ENCODE measurements at regions not wholly inside any gene's neighbourhood (a gene's known extent, or its start where the extent isn't known, plus 50 kb on each side); places are given as distances from the start of the nearest gene placed in this dataset.

- Histone ChIP-seq H3K27me3 (no peaks in the 10 kb centered on the region), H3K4me1 (no peaks in the 10 kb centered on the region), H3K27ac (no peak overlapping the region), H3K36me3 (no peaks in the 10 kb centered on the region), H3K4me3 (no peak overlapping the region), H3K9me3 (no peaks in the 10 kb centered on the region)
- intact Hi-C loops (cut with DNase I), result loop anchor here (5.0 kb wide), 3 partner anchors 104 to 969 kb away; partner anchors contain the start of gene NAMPT
- no peak for DNase-seq (ENCODE audit: low spot score in 2 of 2)
- TF ChIP-seq CTCF (IDR thresholded peaks at IDR 0.05), result peak in 1 of 3 experiments; percentile 16
These were observed 66.6 kb upstream of the SYPL1 start for GRCh38 chr7:106178593-106179134.

GRCh38 chr7:106177738-106178592 lies 65.9 kb upstream of the SYPL1 start:
- no peaks in the 10 kb centered on the region for H3K4me1 ChIP-seq
- intact Hi-C loops (cut with DNase I), result loop anchor here (2.0 to 5.0 kb wide), 4 partner anchors 104 to 969 kb away; partner anchors contain the start of gene NAMPT

GRCh38 chr7:106177300-106177690 lies 65.2 kb upstream of the SYPL1 start:
- TF ChIP-seq CTCF (IDR thresholded peaks at IDR 0.05), result no peak
- no peaks in the 10 kb centered on the region for H3K36me3 ChIP-seq
- intact Hi-C loops (cut with DNase I), result loop anchor here (2.0 to 5.0 kb wide), 4 partner anchors 105 to 970 kb away; partner anchors contain the start of gene NAMPT
- H3K27ac ChIP-seq, result no peak overlapping the region
- no peak for DNase-seq (ENCODE audit: low spot score in 2 of 2)
- no peak overlapping the region for H3K4me3 ChIP-seq
- no peaks in the 10 kb centered on the region for H3K4me1 ChIP-seq
- H3K27me3 ChIP-seq, result no peaks in the 10 kb centered on the region
- H3K9me3 ChIP-seq, result no peaks in the 10 kb centered on the region

More at GRCh38 chr7:106177738-106178592, 65.9 kb upstream of the SYPL1 start:
- no peaks in the 10 kb centered on the region for H3K36me3 ChIP-seq
- no peaks in the 10 kb centered on the region for H3K27me3 ChIP-seq
- no peak overlapping the region for H3K27ac ChIP-seq
- no peak for DNase-seq (ENCODE audit: low spot score in 2 of 2)
- H3K4me3 ChIP-seq, result no peak overlapping the region
- TF ChIP-seq CTCF (IDR thresholded peaks at IDR 0.05), result no peak
- no peaks in the 10 kb centered on the region for H3K9me3 ChIP-seq

GRCh38 chr7:106176414-106177299 lies 64.5 kb upstream of the SYPL1 start:
- H3K4me3 ChIP-seq, result no peak overlapping the region
- H3K27ac ChIP-seq, result no peak overlapping the region
- TF ChIP-seq CTCF (IDR thresholded peaks at IDR 0.05), result peak; percentile 91 to 98 (median 93)
- intact Hi-C loops (cut with DNase I), result loop anchor here (1.0 to 5.0 kb wide), 5 partner anchors 106 to 971 kb away; partner anchors contain the start of gene NAMPT
- H3K36me3 ChIP-seq, result no peaks in the 10 kb centered on the region
- peak; percentile 41 to 92 for DNase-seq (ENCODE audit: low spot score in 2 of 2)
- H3K4me1 ChIP-seq, result no peaks in the 10 kb centered on the region
- H3K27me3 ChIP-seq, result no peaks in the 10 kb centered on the region
- no peaks in the 10 kb centered on the region for H3K9me3 ChIP-seq

GRCh38 chr7:106175507-106175906 lies 63.4 kb upstream of the SYPL1 start:
- DNase-seq (ENCODE audit: low spot score in 2 of 2), result no peak
- TF ChIP-seq CTCF (IDR thresholded peaks at IDR 0.05), result no peak
- Histone ChIP-seq H3K9me3 (no peaks in the 10 kb centered on the region), H3K27ac (no peak overlapping the region), H3K4me1 (no peaks in the 10 kb centered on the region), H3K4me3 (no peak overlapping the region), H3K27me3 (no peaks in the 10 kb centered on the region), H3K36me3 (no peaks in the 10 kb centered on the region)
- intact Hi-C loops (cut with DNase I), result loop anchor here (5.0 kb wide), 3 partner anchors 107 to 972 kb away; partner anchors contain the start of gene NAMPT

Measured in ascending aorta (tissue), 2 donors.